ENCODE measurements at regions not wholly inside any gene's neighbourhood (a gene's known extent, or its start where the extent isn't known, plus 50 kb on each side); places are given as distances from the start of the nearest gene placed in this dataset.

- no peak for TF ChIP-seq CTCF (IDR thresholded peaks at IDR 0.05)
- TF ChIP-seq POLR2A (IDR thresholded peaks at IDR 0.05) = no peak
These were observed 604.6 kb downstream of the LRRIQ3 start for GRCh38 chr1:73593364-73593763.

Data from body of pancreas (tissue), 4 donors.